ENCODE measurements at regions not wholly inside any gene's neighbourhood (a gene's known extent, or its start where the extent isn't known, plus 50 kb on each side); places are given as distances from the start of the nearest gene placed in this dataset.
A peak's percentile ranks its signal among the peaks of the same experiment; 100 is the strongest.

DNA sequence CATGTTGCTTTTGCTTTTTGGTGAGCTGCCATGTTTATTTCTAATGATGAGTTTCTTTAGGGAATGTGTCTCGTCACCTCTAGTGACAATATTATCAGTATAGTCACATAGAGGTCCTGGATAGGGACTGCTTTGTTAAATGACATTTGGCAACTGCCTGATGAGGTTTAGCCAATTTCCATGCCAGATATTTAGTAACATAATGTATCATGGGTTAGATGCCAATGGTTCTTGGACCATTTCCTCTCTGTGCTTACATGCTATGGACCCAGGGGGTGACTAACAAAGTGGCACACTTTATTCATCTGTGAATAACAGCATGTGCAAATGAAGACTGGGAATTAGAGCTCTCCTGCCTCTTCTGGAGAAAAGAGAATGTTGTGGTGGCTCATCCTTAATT is 56.2 kb upstream of the RAB27B start:
- DNase-seq = no peak
- WGBS (ENCODE audit: extremely low coverage, insufficient coverage, insufficient read length) = no CpG with 5 or more reads among the region's 1 CpG
- Histone ChIP-seq H4K8ac (ENCODE audit: low read depth, low read length) (no peak overlapping the region), H3K9me3 (ENCODE audit: insufficient read depth, low read depth, low read length) (no peaks in the 10 kb centered on the region), H3K36me3 (ENCODE audit: control insufficient read depth in 1 of 2, insufficient read depth in 2 of 2, low read length in 2 of 2) (no peaks in the 10 kb centered on the region), H3K14ac (ENCODE audit: low read length) (no peak overlapping the region), H2BK5ac (ENCODE audit: low read depth, low read length, poor library complexity) (no peak overlapping the region), H3K79me2 (ENCODE audit: control insufficient read depth, insufficient read depth, low read length, poor library complexity) (no peaks in the 10 kb centered on the region), H3K4me2 (ENCODE audit: low read length) (no peak overlapping the region), H3K79me1 (ENCODE audit: low read length) (no peaks in the 10 kb centered on the region), H3K9ac (ENCODE audit: low read length) (no peak overlapping the region), H2BK120ac (ENCODE audit: insufficient read depth, low read length, poor library complexity) (no peak overlapping the region), H4K12ac (ENCODE audit: low read depth, low read length) (no peak overlapping the region), H3K27me3 (ENCODE audit: insufficient read depth, low read length) (no peaks in the 10 kb centered on the region), H3K23ac (ENCODE audit: low read length) (no peak overlapping the region), H4K91ac (ENCODE audit: low read depth, low read length) (no peak overlapping the region), H3K27ac (ENCODE audit: low read depth, low read length) (no peak overlapping the region), H2AFZ (ENCODE audit: insufficient read depth, low read length, poor library complexity) (no peak overlapping the region), H3K4ac (ENCODE audit: low read depth, low read length) (no peak overlapping the region), H3K4me3 (ENCODE audit: low read depth, low read length) (no peak overlapping the region), H3K4me1 (ENCODE audit: control insufficient read depth in 1 of 2, insufficient read depth in 2 of 2, low read length in 2 of 2) (peaks cover 0 to 2% of the 10 kb centered on the region in 2 experiments), H3K18ac (ENCODE audit: low read length) (no peak overlapping the region), H2BK12ac (ENCODE audit: low read length) (no peak overlapping the region), H2AK5ac (ENCODE audit: low read length) (no peak overlapping the region)

DNA sequence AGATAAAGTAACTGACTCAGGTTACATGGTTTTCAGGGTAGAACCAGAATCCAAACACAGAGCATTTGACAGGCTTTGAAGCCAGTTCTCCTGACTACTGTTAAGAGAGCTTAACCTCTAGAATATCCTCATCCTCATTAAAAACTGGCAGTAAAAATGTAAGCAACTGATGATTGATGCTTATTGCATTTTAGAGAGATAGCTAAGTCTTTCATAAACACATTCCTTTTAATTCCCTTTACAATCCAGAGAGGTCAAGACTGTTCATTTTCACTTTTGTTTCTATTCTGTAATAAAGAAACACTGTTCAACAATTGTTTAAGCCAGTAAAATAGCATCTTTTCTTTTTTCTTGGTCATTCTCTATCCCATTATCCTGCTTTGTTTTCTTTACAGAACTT is 53.9 kb upstream of the RAB27B start:
- peak in 1 of 2 donors; percentile 59 for DNase-seq
- Histone ChIP-seq H2BK12ac (ENCODE audit: low read length) (no peak overlapping the region), H3K4ac (ENCODE audit: low read depth, low read length) (no peak overlapping the region), H3K4me2 (ENCODE audit: low read length) (no peak overlapping the region), H2AFZ (ENCODE audit: insufficient read depth, low read length, poor library complexity) (no peak overlapping the region), H2BK5ac (ENCODE audit: low read depth, low read length, poor library complexity) (no peak overlapping the region), H3K18ac (ENCODE audit: low read length) (no peak overlapping the region), H4K12ac (ENCODE audit: low read depth, low read length) (no peak overlapping the region), H3K9ac (ENCODE audit: low read length) (no peak overlapping the region), H3K79me1 (ENCODE audit: low read length) (no peaks in the 10 kb centered on the region), H4K8ac (ENCODE audit: low read depth, low read length) (no peak overlapping the region), H2AK5ac (ENCODE audit: low read length) (no peak overlapping the region), H3K27ac (ENCODE audit: low read depth, low read length) (no peak overlapping the region), H3K79me2 (ENCODE audit: control insufficient read depth, insufficient read depth, low read length, poor library complexity) (no peaks in the 10 kb centered on the region), H3K23ac (ENCODE audit: low read length) (no peak overlapping the region), H2BK120ac (ENCODE audit: insufficient read depth, low read length, poor library complexity) (no peak overlapping the region), H4K91ac (ENCODE audit: low read depth, low read length) (no peak overlapping the region), H3K9me3 (ENCODE audit: insufficient read depth, low read depth, low read length) (no peaks in the 10 kb centered on the region), H3K14ac (ENCODE audit: low read length) (no peak overlapping the region), H3K27me3 (ENCODE audit: insufficient read depth, low read length) (no peaks in the 10 kb centered on the region), H3K4me3 (ENCODE audit: low read depth, low read length) (no peak overlapping the region), H3K36me3 (ENCODE audit: control insufficient read depth in 1 of 2, insufficient read depth in 2 of 2, low read length in 2 of 2) (no peaks in the 10 kb centered on the region), H3K4me1 (ENCODE audit: control insufficient read depth in 1 of 2, insufficient read depth in 2 of 2, low read length in 2 of 2) (peaks cover 0 to 2% of the 10 kb centered on the region in 2 experiments)

GRCh38 chr18:54774981-54775665 is 53.2 kb upstream of the RAB27B start:
- Histone ChIP-seq H2BK12ac (ENCODE audit: low read length) (no peak overlapping the region), H3K9me3 (ENCODE audit: insufficient read depth, low read depth, low read length) (no peaks in the 10 kb centered on the region), H3K4me1 (ENCODE audit: control insufficient read depth in 1 of 2, insufficient read depth in 2 of 2, low read length in 2 of 2) (peaks cover 0 to 2% of the 10 kb centered on the region in 2 experiments), H3K14ac (ENCODE audit: low read length) (no peak overlapping the region), H3K4me2 (ENCODE audit: low read length) (no peak overlapping the region), H2AFZ (ENCODE audit: insufficient read depth, low read length, poor library complexity) (no peak overlapping the region), H2BK5ac (ENCODE audit: low read depth, low read length, poor library complexity) (no peak overlapping the region), H4K91ac (ENCODE audit: low read depth, low read length) (no peak overlapping the region), H3K27me3 (ENCODE audit: insufficient read depth, low read length) (no peaks in the 10 kb centered on the region), H4K8ac (ENCODE audit: low read depth, low read length) (no peak overlapping the region), H2AK5ac (ENCODE audit: low read length) (no peak overlapping the region), H2BK120ac (ENCODE audit: insufficient read depth, low read length, poor library complexity) (no peak overlapping the region), H3K23ac (ENCODE audit: low read length) (no peak overlapping the region), H3K79me2 (ENCODE audit: control insufficient read depth, insufficient read depth, low read length, poor library complexity) (no peaks in the 10 kb centered on the region), H3K4ac (ENCODE audit: low read depth, low read length) (no peak overlapping the region), H3K79me1 (ENCODE audit: low read length) (no peaks in the 10 kb centered on the region), H3K36me3 (ENCODE audit: control insufficient read depth in 1 of 2, insufficient read depth in 2 of 2, low read length in 2 of 2) (no peaks in the 10 kb centered on the region), H3K18ac (ENCODE audit: low read length) (no peak overlapping the region), H3K4me3 (ENCODE audit: low read depth, low read length) (no peak overlapping the region), H3K9ac (ENCODE audit: low read length) (peak overlapping the region; percentile 60), H3K27ac (ENCODE audit: low read depth, low read length) (no peak overlapping the region), H4K12ac (ENCODE audit: low read depth, low read length) (no peak overlapping the region)
- peak; percentile 24 to 70 for DNase-seq
- no CpG with 5 or more reads among the region's 6 CpGs for WGBS (ENCODE audit: extremely low coverage, insufficient coverage, insufficient read length)

- no peak overlapping the region for H2BK5ac ChIP-seq (ENCODE audit: low read depth, low read length, poor library complexity)
- H2AFZ ChIP-seq (ENCODE audit: insufficient read depth, low read length, poor library complexity) = no peak overlapping the region
- H4K8ac ChIP-seq (ENCODE audit: low read depth, low read length) = no peak overlapping the region
- H3K23ac ChIP-seq (ENCODE audit: low read length) = no peak overlapping the region
- no peak overlapping the region for H2AK5ac ChIP-seq (ENCODE audit: low read length)
- no CpG with 5 or more reads among the region's 3 CpGs for WGBS (ENCODE audit: extremely low coverage, insufficient coverage, insufficient read length)
- H3K4me3 ChIP-seq (ENCODE audit: low read depth, low read length) = no peak overlapping the region
- no peaks in the 10 kb centered on the region for H3K79me1 ChIP-seq (ENCODE audit: low read length)
- H3K14ac ChIP-seq (ENCODE audit: low read length) = no peak overlapping the region
- peaks cover 0 to 2% of the 10 kb centered on the region in 2 experiments for H3K4me1 ChIP-seq (ENCODE audit: control insufficient read depth in 1 of 2, insufficient read depth in 2 of 2, low read length in 2 of 2)
- peak in 1 of 2 donors; percentile 50 for DNase-seq
- H3K27me3 ChIP-seq (ENCODE audit: insufficient read depth, low read length) = no peaks in the 10 kb centered on the region
- H4K12ac ChIP-seq (ENCODE audit: low read depth, low read length) = no peak overlapping the region
- H3K4me2 ChIP-seq (ENCODE audit: low read length) = no peak overlapping the region
- H3K27ac ChIP-seq (ENCODE audit: low read depth, low read length) = no peak overlapping the region
- H3K79me2 ChIP-seq (ENCODE audit: control insufficient read depth, insufficient read depth, low read length, poor library complexity) = no peaks in the 10 kb centered on the region
- no peak overlapping the region for H3K4ac ChIP-seq (ENCODE audit: low read depth, low read length)
- H3K18ac ChIP-seq (ENCODE audit: low read length) = no peak overlapping the region
- H3K9ac ChIP-seq (ENCODE audit: low read length) = no peak overlapping the region
- H4K91ac ChIP-seq (ENCODE audit: low read depth, low read length) = no peak overlapping the region
- H3K36me3 ChIP-seq (ENCODE audit: control insufficient read depth in 1 of 2, insufficient read depth in 2 of 2, low read length in 2 of 2) = no peaks in the 10 kb centered on the region
- no peaks in the 10 kb centered on the region for H3K9me3 ChIP-seq (ENCODE audit: insufficient read depth, low read depth, low read length)
- H2BK12ac ChIP-seq (ENCODE audit: low read length) = no peak overlapping the region
- no peak overlapping the region for H2BK120ac ChIP-seq (ENCODE audit: insufficient read depth, low read length, poor library complexity)
Measured at GRCh38 chr18:54775686-54776085, 52.6 kb upstream of the RAB27B start.
